Hepatocyte (in vitro differentiated cells): ENCODE measurements at regions not wholly inside any gene's neighbourhood (a gene's known extent, or its start where the extent isn't known, plus 50 kb on each side); places are given as distances from the start of the nearest gene placed in this dataset.

Experiments
- CTCF ChIP-seq: fragments of 200-600 bp; sonication (generic); IDR thresholded peaks from 2 replicates; pipeline ENCODE4 v1.5.1; 2016; ENCODE audit warnings: antibody characterized with exemption, mild to moderate bottlenecking; ENCODE audit not compliant: poor library complexity
- EZH2 ChIP-seq: fragments of 200-600 bp; sonication (generic); IDR thresholded peaks from 2 replicates; pipeline ENCODE4 v1.6.1; 2016; ENCODE audit warnings: antibody characterized with exemption, mild to moderate bottlenecking, borderline replicate concordance
- EZH2phosphoT487 ChIP-seq: fragments of 200-600 bp; sonication (generic); IDR thresholded peaks from one replicate; pipeline ENCODE4 v1.6.1; 2018; ENCODE audit warnings: antibody characterized with exemption, mild to moderate bottlenecking, low read depth, moderate library complexity; ENCODE audit not compliant: unreplicated experiment, severe bottlenecking

GRCh38 chr6:51430589-51430988, 611.9 kb downstream of the TFAP2B start:
- TF ChIP-seq CTCF (no peak), EZH2 (no peak), EZH2phosphoT487 (no peak)
